Esophagus (tissue), 2 donors: ENCODE measurements at regions not wholly inside any gene's neighbourhood (a gene's known extent, or its start where the extent isn't known, plus 50 kb on each side); places are given as distances from the start of the nearest gene placed in this dataset.
"Not testable (repeated sequence)": the region's sequence is repeated elsewhere in the genome, so short reads cannot be mapped to it uniquely, and the experiment has no call there.

Experiments used
- H3K27ac ChIP-seq, 2 donors: one replicate each; pipeline ENCODE4 v1.5.1; 2013; ENCODE audit warnings: low read depth in 2 of 2, mild to moderate bottlenecking in 2 of 2, inconsistent platforms in 1 of 2, low read length in 1 of 2, moderate library complexity in 1 of 2
- H3K27me3 ChIP-seq, 2 donors: one replicate each; pipeline ENCODE4 v1.6.1; 2013; ENCODE audit warnings: low read length in 2 of 2, control low read depth in 1 of 2, mild to moderate bottlenecking in 1 of 2; ENCODE audit not compliant: insufficient read depth in 2 of 2, control insufficient read depth in 1 of 2
- H3K36me3 ChIP-seq, 2 donors: one replicate each; pipeline ENCODE4 v1.6.1; 2013; ENCODE audit warnings: low read length in 1 of 2; ENCODE audit not compliant: control insufficient read depth in 2 of 2, insufficient read depth in 2 of 2
- H3K4me1 ChIP-seq, 2 donors: one replicate each; pipeline ENCODE4 v1.6.1; 2013; ENCODE audit warnings: low read length in 1 of 2; ENCODE audit not compliant: control insufficient read depth in 2 of 2, insufficient read depth in 2 of 2
- H3K4me3 ChIP-seq, 2 donors: one replicate each; pipeline ENCODE4 v1.5.1; 2013; ENCODE audit warnings: low read length in 2 of 2, mild to moderate bottlenecking in 2 of 2, low read depth in 1 of 2, moderate library complexity in 1 of 2
- H3K9me3 ChIP-seq, 2 donors: one replicate each; pipeline ENCODE4 v1.6.1; 2013; ENCODE audit warnings: mild to moderate bottlenecking in 2 of 2, low read depth in 1 of 2, low read length in 1 of 2, moderate library complexity in 1 of 2; ENCODE audit not compliant: control insufficient read depth in 2 of 2, insufficient read depth in 1 of 2
- WGBS, 2 donors: extraction: QIAGEN DNeasy Blood & Tissue Kit; methylation state at CpG; one replicate each; pipeline ENCODE4 v1.1.7; 2013; 5-methylcytosine and 5-hydroxymethylcytosine counted together
- donor health status: healthy with polysubstance abuse.
- donor health status: Bipolar disorder and iron deficiency.

DNA sequence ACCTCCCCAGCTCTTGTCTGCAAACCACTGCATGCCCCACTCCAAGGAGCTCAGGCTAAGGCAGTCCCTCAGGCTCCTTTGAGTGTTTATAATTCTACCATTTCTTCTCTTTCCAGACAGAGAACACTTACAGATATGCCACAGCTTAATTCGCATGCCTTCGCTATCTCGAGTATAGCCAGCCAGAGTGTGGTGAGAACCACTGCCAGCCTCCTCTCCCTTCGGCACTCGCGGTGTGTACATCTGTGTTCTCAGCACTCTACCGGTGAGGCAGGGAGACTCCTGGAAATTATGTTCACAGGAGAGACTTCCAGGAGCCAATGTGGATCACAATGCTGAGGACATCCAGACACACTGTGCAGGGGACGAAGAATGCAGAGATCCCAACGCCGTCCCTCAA lies 143.7 kb upstream of the IRX1 start:
- 94 to 95% methylated on average over 10 of the region's 10 CpGs for WGBS, 2 donors
- no peak overlapping the region for H3K4me3 ChIP-seq
- H3K27me3 ChIP-seq = no peaks in the 10 kb centered on the region
- H3K27ac ChIP-seq = no peak overlapping the region
- peaks cover 0 to 2% of the 10 kb centered on the region in 2 donors for H3K9me3 ChIP-seq
- H3K4me1 ChIP-seq = no peaks in the 10 kb centered on the region
- H3K36me3 ChIP-seq = no peaks in the 10 kb centered on the region

DNA sequence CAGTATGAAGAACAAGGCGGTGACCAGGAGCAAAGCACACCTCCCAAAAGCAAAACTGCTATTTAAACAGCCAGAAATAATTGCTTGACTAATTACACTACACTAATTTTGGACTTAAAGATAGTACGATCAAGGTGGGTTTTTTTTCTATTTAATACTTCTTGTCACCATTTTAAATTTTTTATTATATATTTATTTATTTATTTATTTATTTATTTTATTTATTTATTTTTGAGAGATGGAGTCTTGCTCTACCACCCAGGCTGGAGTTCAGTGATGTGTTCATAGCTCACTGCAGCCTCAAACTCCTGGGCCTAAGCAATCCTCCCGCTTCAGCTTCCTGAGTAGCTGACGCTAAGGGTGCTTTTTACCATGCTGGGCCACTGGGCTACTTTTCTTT lies 146.2 kb upstream of the IRX1 start:
- WGBS, 2 donors = 82 to 91% methylated on average over 4 of the region's 4 CpGs
- Histone ChIP-seq H3K27me3 (no peaks in the 10 kb centered on the region), H3K27ac (no peak overlapping the region), H3K9me3 (peaks cover 0 to 3% of the 10 kb centered on the region in 2 donors), H3K36me3 (no peaks in the 10 kb centered on the region), H3K4me1 (no peaks in the 10 kb centered on the region), H3K4me3 (no peak overlapping the region)

DNA sequence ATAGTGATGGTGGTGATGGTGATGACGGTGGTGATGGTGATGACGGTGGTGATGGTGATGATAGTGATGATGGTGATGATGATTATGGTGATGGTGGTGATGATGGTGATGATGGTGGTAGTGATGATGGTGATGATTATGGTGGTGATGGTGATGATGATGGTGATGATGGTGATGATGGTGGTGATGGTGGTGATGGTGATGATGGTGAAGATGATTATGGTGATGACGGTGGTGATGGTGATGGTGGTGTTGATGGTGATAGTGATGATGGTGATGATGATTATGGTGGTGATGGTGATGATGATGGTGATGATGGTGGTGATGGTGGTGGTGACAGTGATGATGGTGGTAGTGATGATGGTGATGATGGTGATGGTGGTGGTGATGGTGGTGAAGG lies 149.2 kb upstream of the IRX1 start:
- no peaks in the 10 kb centered on the region for H3K36me3 ChIP-seq
- WGBS, 2 donors = 67 to 79% methylated on average over 3 of the region's 3 CpGs

DNA sequence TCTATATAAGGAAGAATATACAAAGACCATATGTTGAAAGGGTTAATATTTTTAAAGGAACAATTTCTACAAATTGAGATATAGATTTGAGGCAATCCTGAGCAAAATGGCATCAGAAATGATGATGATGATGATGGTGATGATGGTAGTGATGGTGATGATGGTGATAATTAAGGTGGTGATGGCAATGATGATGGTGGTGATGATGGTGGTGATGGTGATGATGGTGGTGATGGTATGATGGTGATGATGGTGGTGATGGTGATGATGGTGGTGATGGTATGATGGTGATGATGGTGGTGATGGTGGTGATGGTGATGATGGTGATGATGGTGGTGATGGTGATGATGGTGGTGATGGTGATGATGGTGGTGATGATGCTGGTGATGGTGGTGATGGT lies 150.1 kb upstream of the IRX1 start:
- H3K27me3 ChIP-seq, H3K36me3 ChIP-seq, H3K4me3 ChIP-seq, H3K4me1 ChIP-seq, H3K9me3 ChIP-seq, H3K27ac ChIP-seq: not testable (repeated sequence)

More for the DNA sequence above, 149.2 kb upstream of the IRX1 start:
- Histone ChIP-seq H3K9me3 (peaks cover 0 to 3% of the 10 kb centered on the region in 2 donors), H3K27me3 (no peaks in the 10 kb centered on the region), H3K4me3 (no peak overlapping the region), H3K27ac (no peak overlapping the region), H3K4me1 (no peaks in the 10 kb centered on the region)

DNA sequence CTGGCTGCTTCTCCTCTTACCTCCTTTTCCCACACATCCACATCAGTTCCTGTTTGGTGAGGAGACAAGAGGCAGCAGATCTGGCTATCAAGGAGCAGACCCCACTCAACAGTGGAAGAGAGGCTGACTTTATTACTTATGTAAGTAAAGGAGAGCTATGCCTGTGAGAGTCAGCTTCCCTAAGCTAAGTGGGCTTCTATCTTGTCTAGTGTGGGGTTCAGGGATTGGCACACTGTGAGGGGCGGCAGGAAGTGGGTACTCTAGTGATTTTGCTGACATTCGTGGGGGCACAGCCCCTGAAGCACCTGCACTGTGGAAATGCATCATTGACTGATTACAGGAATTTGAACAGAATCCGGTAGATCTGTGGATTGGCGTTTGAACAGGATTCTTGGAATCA lies 163.5 kb upstream of the IRX1 start:
- WGBS, 2 donors = 81 to 83% methylated on average over 4 of the region's 4 CpGs
- H3K4me1 ChIP-seq = no peaks in the 10 kb centered on the region
- H3K27ac ChIP-seq = no peak overlapping the region
- no peaks in the 10 kb centered on the region for H3K9me3 ChIP-seq
- H3K36me3 ChIP-seq = no peaks in the 10 kb centered on the region
- H3K4me3 ChIP-seq = no peak overlapping the region
- no peaks in the 10 kb centered on the region for H3K27me3 ChIP-seq

DNA sequence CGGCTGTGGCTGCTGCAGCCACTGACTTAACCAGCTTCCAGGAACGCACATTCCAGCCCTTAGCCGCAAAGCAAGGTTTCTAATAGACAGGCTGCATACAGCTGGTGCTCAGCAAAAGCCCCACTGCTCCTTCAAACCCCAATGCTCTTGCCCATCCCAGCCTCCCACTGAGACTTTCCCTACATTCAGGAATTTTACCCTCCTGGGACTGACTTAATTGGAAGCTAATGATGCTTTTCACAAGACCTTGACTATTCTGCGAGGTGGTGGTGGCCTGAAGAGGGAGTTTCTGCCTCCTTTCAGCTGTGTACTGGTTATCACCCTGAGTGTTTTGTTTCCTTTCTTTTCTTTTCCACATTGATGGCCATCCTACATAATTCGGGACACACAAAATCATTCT lies 164.9 kb upstream of the IRX1 start:
- H3K4me3 ChIP-seq = no peak overlapping the region
- H3K27ac ChIP-seq = no peak overlapping the region
- no peaks in the 10 kb centered on the region for H3K27me3 ChIP-seq
- H3K9me3 ChIP-seq = no peaks in the 10 kb centered on the region
- H3K4me1 ChIP-seq = no peaks in the 10 kb centered on the region
- no peaks in the 10 kb centered on the region for H3K36me3 ChIP-seq
- WGBS, 2 donors = 72 to 86% methylated on average over 5 of the region's 5 CpGs

DNA sequence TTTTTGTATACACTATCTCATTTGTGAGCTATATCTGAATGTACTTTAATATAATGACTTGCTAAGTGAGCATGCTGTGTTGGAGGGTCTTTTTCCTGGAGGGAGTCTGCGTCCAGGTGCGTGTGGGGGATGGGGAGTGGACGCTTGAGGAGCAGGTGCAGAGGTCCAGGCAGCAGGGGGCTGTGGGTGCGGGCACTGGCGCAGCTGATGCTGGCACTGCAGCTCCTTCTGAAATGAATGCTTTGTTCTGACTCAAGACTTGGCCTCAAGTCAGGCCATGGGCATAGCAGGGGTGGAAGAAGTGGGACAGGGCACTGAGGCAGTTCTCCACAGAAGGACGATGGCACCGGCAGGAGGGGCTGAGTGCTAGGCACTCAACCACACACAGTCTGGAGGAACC lies 165.7 kb upstream of the IRX1 start:
- H3K27ac ChIP-seq = no peak overlapping the region
- H3K9me3 ChIP-seq = no peaks in the 10 kb centered on the region
- no peaks in the 10 kb centered on the region for H3K36me3 ChIP-seq
- WGBS, 2 donors = 66 to 82% methylated on average over 7 of the region's 7 CpGs
- H3K4me1 ChIP-seq = no peaks in the 10 kb centered on the region
- H3K4me3 ChIP-seq = no peak overlapping the region
- no peaks in the 10 kb centered on the region for H3K27me3 ChIP-seq

DNA sequence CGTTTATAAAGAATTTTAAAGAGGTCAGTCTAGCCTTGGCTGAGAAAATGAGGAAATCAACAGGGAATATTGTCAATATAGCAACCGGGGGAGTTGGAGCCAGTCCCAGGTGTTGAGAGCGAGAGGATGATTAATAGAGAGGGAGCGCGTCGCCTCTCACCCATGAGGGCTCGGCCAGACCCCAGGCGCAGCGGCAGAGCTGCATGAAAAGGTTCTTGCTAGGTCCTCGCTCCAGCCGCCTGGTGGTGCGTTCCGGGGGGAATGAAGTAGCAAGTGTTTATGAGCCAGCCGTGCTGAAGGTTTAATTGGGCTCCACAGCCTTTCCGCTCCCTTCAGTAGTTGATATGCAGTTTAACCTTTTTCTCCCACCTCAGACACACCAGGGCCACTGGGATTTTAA lies 167.3 kb upstream of the IRX1 start:
- no peaks in the 10 kb centered on the region for H3K4me1 ChIP-seq
- no peaks in the 10 kb centered on the region for H3K27me3 ChIP-seq
- no peaks in the 10 kb centered on the region for H3K9me3 ChIP-seq
- no peak overlapping the region for H3K27ac ChIP-seq
- WGBS, 2 donors = 22 to 41% methylated on average over 15 of the region's 15 CpGs
- H3K36me3 ChIP-seq = no peaks in the 10 kb centered on the region
- no peak overlapping the region for H3K4me3 ChIP-seq

DNA sequence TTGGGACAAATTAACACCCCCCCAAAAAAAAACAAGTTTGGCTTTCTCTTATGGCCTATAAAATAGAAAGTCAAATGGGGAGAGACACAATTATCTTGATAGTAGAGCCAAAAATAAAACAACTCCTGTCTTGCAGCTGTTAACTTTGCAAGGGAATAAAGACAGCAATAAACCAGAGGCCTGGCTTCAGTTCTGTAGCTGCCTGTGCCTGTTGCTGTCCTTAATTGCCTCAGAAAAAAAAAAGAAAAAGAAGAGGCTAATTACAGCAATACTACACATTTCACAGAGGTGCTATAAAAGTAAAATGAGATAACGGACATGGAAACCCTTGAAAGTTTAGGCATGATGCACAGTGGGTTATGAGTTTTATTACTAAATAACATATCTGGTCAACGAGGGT lies 170.7 kb upstream of the IRX1 start:
- Histone ChIP-seq H3K9me3 (peaks cover 2 to 3% of the 10 kb centered on the region in 2 donors), H3K36me3 (no peaks in the 10 kb centered on the region), H3K4me3 (no peak overlapping the region), H3K27ac (no peak overlapping the region), H3K4me1 (no peaks in the 10 kb centered on the region), H3K27me3 (no peaks in the 10 kb centered on the region)
- 59 to 73% methylated on average over 2 of the region's 2 CpGs for WGBS, 2 donors

DNA sequence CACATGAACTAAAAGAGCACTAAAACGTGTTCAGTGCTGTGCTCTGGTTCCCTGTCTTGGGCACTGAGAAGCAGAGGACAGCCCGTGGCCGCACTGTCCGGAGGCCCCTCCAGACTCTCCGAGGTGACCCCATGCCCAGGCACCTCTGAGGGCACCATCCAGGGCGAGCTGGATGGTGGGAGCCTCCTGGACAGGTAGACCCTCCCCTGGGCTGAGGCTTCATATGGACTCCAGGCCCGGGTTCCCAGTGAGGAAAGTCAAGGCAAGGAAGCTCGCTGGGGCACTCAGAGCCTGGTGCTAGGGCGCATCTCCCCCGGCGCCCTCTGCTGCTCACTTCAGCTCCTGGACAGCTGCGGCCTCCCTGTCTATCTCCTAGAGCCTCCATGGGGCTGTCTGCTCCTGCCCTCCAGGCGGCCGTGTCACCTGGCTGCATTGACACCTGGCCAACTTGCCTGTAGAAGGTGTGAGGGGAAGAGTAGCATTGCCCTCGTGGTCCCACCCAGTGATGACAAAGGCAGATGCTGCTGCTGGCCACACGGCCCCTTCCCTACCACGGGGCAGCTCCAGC lies 178.2 kb upstream of the IRX1 start:
- Histone ChIP-seq H3K4me3 (no peak overlapping the region), H3K27me3 (no peaks in the 10 kb centered on the region), H3K9me3 (peaks cover 5 to 11% of the 10 kb centered on the region in 2 donors), H3K27ac (no peak overlapping the region), H3K36me3 (no peaks in the 10 kb centered on the region), H3K4me1 (no peaks in the 10 kb centered on the region)
- WGBS, 2 donors = 74 to 80% methylated on average over 17 of the region's 17 CpGs
